AG04449 (cell line): ENCODE measurements at regions not wholly inside any gene's neighbourhood (a gene's known extent, or its start where the extent isn't known, plus 50 kb on each side); places are given as distances from the start of the nearest gene placed in this dataset.

Experiments used
- CTCF ChIA-PET: fragments of 350-600 bp; formaldehyde crosslinking; extraction: SDS; loops from one replicate; lab custom pipeline; 2021; ENCODE audit warnings: antibody characterized with exemption; lab: Yijun Ruan, JAX
- POLR2A ChIA-PET: fragments of 400-600, 350-600 bp; formaldehyde crosslinking; extraction: SDS; loops from one replicate; lab custom pipeline; 2020; ENCODE audit warnings: antibody characterized with exemption, inconsistent platforms; lab: Yijun Ruan, JAX
- DNase-seq: peaks from one replicate; pipeline ENCODE4 v3.0.0-alpha.2; 2010; ENCODE audit warnings: low read depth, low spot score
- H3K4me3 ChIP-seq: 2 replicates; pipeline ENCODE4 v1.5.1; 2011; ENCODE audit warnings: low read depth, mild to moderate bottlenecking, control low read depth, low read length
- TF ChIP-seq, protein P1 (sequence below): IDR thresholded peaks from one replicate; pipeline ENCODE4 v1.5.1; 2011; ENCODE audit warnings: mild to moderate bottlenecking, moderate library complexity, low read length, control low read depth, inconsistent platforms; ENCODE audit not compliant: insufficient read depth; ENCODE audit errors: missing control alignments

DNA sequence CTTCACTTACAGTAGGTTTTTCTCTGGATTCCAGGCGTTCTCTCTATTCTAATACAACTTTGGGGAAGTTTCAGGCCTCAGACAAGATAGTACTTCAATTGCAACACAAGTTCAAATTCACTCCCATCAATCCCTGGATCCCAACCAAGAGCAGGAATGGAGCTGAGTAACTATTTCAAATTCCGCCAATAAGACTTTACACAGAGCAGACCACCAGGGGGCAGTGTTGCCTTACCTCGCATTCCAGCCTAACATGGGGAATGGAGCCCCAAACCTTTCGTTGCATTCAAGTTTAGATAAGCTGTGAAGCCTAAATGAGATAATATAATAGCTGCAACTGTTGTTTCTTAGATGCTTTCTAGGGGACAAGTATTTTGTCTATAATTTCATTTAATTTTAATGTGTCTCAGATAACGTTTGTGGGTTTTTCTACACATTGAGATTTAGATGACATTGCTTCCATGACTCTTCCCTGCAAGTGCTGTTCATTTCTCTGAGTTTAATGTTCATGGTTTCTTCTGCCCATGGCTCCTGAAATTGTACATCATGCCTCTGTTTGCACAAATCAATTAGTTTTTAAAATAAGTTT is 186.7 kb downstream of the NSUN3 start:
- CTCF ChIA-PET = interaction anchor here (0.8 to 3.9 kb wide), 22 partner anchors 9 to 475 kb away, joined by 3 to 51 read pairs (median 4); no protein-coding TSS in a partner anchor
- H3K4me3 ChIP-seq = no peak overlapping the region
- POLR2A ChIA-PET = no interaction called here
- TF ChIP-seq, protein P1, sequence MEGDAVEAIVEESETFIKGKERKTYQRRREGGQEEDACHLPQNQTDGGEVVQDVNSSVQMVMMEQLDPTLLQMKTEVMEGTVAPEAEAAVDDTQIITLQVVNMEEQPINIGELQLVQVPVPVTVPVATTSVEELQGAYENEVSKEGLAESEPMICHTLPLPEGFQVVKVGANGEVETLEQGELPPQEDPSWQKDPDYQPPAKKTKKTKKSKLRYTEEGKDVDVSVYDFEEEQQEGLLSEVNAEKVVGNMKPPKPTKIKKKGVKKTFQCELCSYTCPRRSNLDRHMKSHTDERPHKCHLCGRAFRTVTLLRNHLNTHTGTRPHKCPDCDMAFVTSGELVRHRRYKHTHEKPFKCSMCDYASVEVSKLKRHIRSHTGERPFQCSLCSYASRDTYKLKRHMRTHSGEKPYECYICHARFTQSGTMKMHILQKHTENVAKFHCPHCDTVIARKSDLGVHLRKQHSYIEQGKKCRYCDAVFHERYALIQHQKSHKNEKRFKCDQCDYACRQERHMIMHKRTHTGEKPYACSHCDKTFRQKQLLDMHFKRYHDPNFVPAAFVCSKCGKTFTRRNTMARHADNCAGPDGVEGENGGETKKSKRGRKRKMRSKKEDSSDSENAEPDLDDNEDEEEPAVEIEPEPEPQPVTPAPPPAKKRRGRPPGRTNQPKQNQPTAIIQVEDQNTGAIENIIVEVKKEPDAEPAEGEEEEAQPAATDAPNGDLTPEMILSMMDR = peak; percentile 79
- DNase-seq = no peak

DNA sequence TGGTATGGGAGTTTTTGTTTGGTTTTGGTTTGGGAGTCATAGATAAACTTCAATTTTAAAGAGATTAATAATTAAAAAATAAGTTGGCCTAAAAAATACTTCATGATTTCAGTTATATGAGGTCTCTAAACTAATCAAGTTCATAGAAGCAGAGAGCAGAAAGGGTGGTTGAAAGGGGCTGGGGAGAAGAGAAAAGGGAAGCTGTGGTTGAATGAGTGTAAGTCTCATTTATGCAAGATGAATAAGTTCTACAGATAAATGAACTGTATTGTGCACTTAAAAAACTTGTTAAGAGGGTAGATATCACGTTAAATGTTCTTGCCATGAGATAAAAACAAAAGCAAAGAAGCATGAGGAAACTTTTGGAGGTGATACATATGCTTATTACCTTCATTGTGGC is 188.7 kb downstream of the NSUN3 start:
- no peak for DNase-seq
- ChIA-PET CTCF (interaction anchor here (2.3 kb wide), 1 partner anchor 18 kb away, joined by 7 read pairs; no protein-coding TSS in a partner anchor), POLR2A (no interaction called here)
- TF ChIP-seq, protein P1 = no peak
- no peak overlapping the region for H3K4me3 ChIP-seq

DNA sequence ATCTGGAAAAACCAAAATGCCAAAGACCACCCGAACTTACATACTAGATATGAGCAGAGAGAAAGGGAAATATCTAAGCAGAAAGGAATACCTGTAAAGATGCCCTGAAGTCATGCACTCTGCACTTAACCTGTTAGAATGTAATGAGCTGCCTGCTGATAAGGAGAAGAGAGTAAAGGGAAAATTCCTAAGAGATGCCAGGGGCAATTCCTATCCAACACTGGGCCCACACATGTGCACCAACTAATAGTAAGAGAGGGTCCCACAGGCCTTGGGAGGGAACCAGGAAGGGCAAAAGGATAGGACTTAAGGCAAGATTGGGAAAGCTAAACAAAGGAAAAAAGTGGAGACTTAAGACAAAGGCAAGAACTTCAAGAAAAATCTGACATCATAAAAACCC is 189.5 kb downstream of the NSUN3 start:
- ChIA-PET CTCF (interaction anchor here (2.3 kb wide), 1 partner anchor 18 kb away, joined by 7 read pairs; no protein-coding TSS in a partner anchor), POLR2A (no interaction called here)
- no peak overlapping the region for H3K4me3 ChIP-seq
- no peak for DNase-seq
- TF ChIP-seq, protein P1 = no peak

DNA sequence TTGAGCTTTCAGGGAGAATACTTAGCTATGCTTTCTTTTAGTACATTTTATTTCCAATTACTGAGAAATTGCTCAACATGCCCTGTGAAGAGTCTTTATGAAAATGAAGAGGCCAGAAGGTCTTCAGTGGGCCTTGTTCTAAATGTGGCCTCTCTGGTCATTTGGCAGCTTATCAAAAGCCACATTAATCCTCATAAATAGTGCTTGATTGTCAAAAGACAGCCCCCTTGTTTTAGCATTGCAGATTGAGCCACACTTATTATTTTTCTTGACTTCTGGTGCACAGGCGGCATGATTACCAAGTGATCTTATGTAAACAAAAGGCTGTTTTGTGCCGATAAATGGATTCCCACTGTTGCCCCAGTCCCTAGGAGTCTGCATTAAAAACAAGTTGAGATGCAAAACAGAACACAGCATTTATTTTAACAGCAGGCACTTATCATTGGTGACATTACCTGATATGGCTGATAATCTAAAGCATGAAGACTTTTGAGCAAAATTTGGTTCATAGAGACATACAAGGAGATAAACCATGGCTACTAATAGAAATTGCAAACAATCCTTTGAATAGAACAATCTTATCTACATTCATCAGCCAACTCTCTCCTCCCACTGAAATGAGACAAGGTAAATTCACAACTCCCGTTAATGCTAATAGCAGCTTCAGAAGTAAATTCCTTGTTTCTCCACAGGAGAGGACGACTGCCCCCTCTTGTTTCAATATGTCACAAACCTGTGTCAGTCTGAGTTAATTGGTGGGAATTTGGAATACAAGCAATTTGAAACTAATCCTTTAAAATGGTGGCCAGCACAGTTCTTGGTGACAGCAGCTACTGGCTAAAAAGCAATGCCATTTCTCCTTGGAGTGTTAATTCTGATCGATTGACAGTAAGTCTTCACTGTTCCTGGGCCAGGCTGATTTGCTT is 194.3 kb downstream of the NSUN3 start:
- ChIA-PET POLR2A (no interaction called here), CTCF (interaction anchor here (1.5 kb wide), 1 partner anchor 7 kb away, joined by 3 read pairs; no protein-coding TSS in a partner anchor)
- no peak overlapping the region for H3K4me3 ChIP-seq
- TF ChIP-seq, protein P1 = no peak
- DNase-seq = no peak

DNA sequence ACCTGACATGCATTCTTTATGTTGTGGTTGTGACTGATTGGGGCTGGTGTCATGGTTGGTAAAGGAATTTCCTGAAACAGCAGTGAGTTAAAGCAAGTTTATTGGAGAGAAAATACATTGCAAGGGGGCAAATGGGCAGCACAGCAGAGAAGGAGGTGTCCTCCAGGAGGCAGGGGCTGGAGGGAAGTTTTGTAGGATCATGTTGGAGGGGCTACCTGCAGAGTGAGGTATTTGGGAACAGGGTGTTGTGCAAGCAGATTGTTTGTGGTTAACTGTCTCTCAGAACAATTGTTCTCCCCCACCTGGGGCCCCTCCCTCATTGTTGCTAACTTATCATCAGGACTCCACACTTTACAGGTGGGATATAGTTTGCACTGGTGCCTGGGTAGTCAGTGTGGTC is 196.0 kb downstream of the NSUN3 start:
- POLR2A ChIA-PET = no interaction called here
- TF ChIP-seq, protein P1 = no peak
- no peak overlapping the region for H3K4me3 ChIP-seq
- no peak for DNase-seq
- CTCF ChIA-PET = interaction anchor here (1.5 kb wide), 1 partner anchor 9 kb away, joined by 3 read pairs; no protein-coding TSS in a partner anchor

DNA sequence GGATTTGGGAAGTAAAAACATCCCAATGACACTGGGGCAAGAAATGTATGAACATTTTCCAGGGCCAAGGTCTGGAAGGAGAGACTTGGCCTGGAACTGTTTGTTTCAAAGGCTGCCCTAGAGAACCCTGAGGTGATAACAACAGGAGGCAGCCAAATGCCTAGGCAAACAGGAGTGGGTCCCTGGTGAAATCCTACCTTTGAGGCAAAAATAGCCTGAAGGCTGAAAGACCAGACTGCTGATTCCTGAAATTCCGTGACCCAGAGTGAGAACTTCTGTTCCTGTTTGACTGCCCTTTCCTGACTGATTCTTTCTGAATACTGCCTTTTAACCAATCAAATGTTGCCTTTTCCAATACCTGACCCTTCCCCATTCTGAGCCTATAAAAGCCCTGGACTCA is 196.4 kb downstream of the NSUN3 start:
- DNase-seq = no peak
- TF ChIP-seq, protein P1 = no peak
- no peak overlapping the region for H3K4me3 ChIP-seq
- ChIA-PET POLR2A (no interaction called here), CTCF (no interaction called here)
